HepG2 (cell line): ENCODE measurements at regions not wholly inside any gene's neighbourhood (a gene's known extent, or its start where the extent isn't known, plus 50 kb on each side); places are given as distances from the start of the nearest gene placed in this dataset.

ENCODE experiments used
- ATAC-seq: fragments of 200-7000 bp; cut with Tn5 transposase; 3 replicates; pipeline ENCODE4 v1.9.1; 2020; ENCODE audit warnings: mild to moderate bottlenecking, moderate library complexity
- BruUV-seq: library from RNA; stranded (reverse); fragments of 400-500 nt; replicated peaks from 2 replicates; lab custom pipeline; 2021; lab: Mats Ljungman, UMichigan
- CTCF ChIA-PET: fragments of 300-600 bp; formaldehyde crosslinking; extraction: SDS; loops from one replicate; lab custom pipeline; 2021; ENCODE audit warnings: low total read pairs, inconsistent platforms, low intra/inter-chr PET ratio; lab: Yijun Ruan, JAX
- POLR2A ChIA-PET: fragments of 350-600 bp; sonication (Branson Sonifier 250); formaldehyde crosslinking; loops from one replicate; lab custom pipeline; 2020; ENCODE audit warnings: antibody characterized with exemption, inconsistent platforms; lab: Yijun Ruan, JAX
- DNase-seq: peaks from one replicate; pipeline ENCODE4 v3.0.0-alpha.2; 2015; ENCODE audit warnings: low spot score
- FAIRE-seq: peaks from 3 replicates; lab custom pipeline; 2011; peaks lifted over from hg19 to GRCh38; lab: Jason Lieb, UNC
- H2AFZ ChIP-seq: one replicate; pipeline ENCODE4 v1.6.1; 2011; ENCODE audit warnings: low read length, inconsistent platforms
- H3K27ac ChIP-seq: fragments of 300-600 bp; 3 replicates; pipeline ENCODE4 v1.8.0; 2011; ENCODE audit warnings: mixed run types, mild to moderate bottlenecking, mixed read lengths, low read length, inconsistent platforms; ENCODE audit not compliant: insufficient read depth; ENCODE audit errors: extremely low read length
- H3K27me3 ChIP-seq, 2 experiments: fragments of 200-600 bp in 1 of 2; 2 replicates in 1 of 2; 3 replicates in 1 of 2; pipeline versions ENCODE4 v1.6.0 to v1.8.0; 2011; ENCODE audit warnings: low read length in 2 of 2, mild to moderate bottlenecking in 2 of 2, moderate library complexity in 2 of 2, inconsistent platforms in 1 of 2; ENCODE audit not compliant: insufficient read depth in 2 of 2, control insufficient read depth in 1 of 2
- H3K36me3 ChIP-seq, 2 experiments: fragments of 200-600 bp in 1 of 2; replicated peaks in 1 of 2; 2 replicates in 1 of 2; 3 replicates in 1 of 2; pipeline versions ENCODE4 v1.5.1 to v1.8.0; 2011; ENCODE audit warnings: low read length in 2 of 2, inconsistent platforms in 1 of 2; ENCODE audit not compliant: insufficient read depth in 2 of 2, control insufficient read depth in 1 of 2
- H3K4me1 ChIP-seq: 2 replicates; pipeline ENCODE4 v1.5.1; 2012; ENCODE audit warnings: low read length, inconsistent platforms; ENCODE audit not compliant: insufficient read depth
- H3K4me2 ChIP-seq: 2 replicates; pipeline ENCODE4 v1.6.0; 2011; ENCODE audit warnings: low read depth, low read length, inconsistent platforms
- H3K4me3 ChIP-seq, 3 experiments: fragments of 200-600 bp in 1 of 3; sonication (generic), shearing (Covaris generic) in 1 of 3; replicated peaks in 1 of 3; 2 replicates each; pipeline ENCODE4 v1.5.1; 2011 to 2016; ENCODE audit warnings: low read length in 3 of 3, inconsistent platforms in 2 of 3, low read depth in 2 of 3, mild to moderate bottlenecking in 2 of 3, control low read depth in 1 of 3, mixed read lengths in 1 of 3; ENCODE audit not compliant: insufficient read depth in 1 of 3
- H3K79me2 ChIP-seq: one replicate; pipeline ENCODE4 v1.6.1; 2011; ENCODE audit warnings: low read length, inconsistent platforms; ENCODE audit not compliant: insufficient read depth
- H3K9ac ChIP-seq: 2 replicates; pipeline ENCODE4 v1.6.0; 2011; ENCODE audit warnings: mild to moderate bottlenecking, low read depth, low read length, inconsistent platforms; ENCODE audit not compliant: insufficient read depth
- H3K9me3 ChIP-seq: 2 replicates; pipeline ENCODE4 v1.5.1; 2012; ENCODE audit warnings: mild to moderate bottlenecking, low read length
- H4K20me1 ChIP-seq: 2 replicates; pipeline ENCODE4 v1.6.0; 2011; ENCODE audit warnings: inconsistent platforms, mild to moderate bottlenecking, low read length, moderate library complexity; ENCODE audit not compliant: insufficient read depth
- ATAD3A ChIP-seq: sonication (generic); formaldehyde crosslinking; IDR thresholded peaks from 2 replicates; pipeline ENCODE4 v1.4.0; 2020; ENCODE audit warnings: missing genetic modification reagents
- CSRNP1 ChIP-seq: sonication (generic); formaldehyde crosslinking; IDR thresholded peaks from 2 replicates; pipeline ENCODE4 v1.8.1; 2023; ENCODE audit warnings: mild to moderate bottlenecking, missing genetic modification reagents
- FOSL1 ChIP-seq: sonication (generic); formaldehyde crosslinking; IDR thresholded peaks from 2 replicates; pipeline ENCODE4 v1.9.0; 2021; ENCODE audit warnings: missing genetic modification reagents, borderline replicate concordance
- FOXK2 ChIP-seq: fragments of 450-650 bp; IDR thresholded peaks from 2 replicates; pipeline ENCODE4 v1.6.1; 2016
- KDM2A ChIP-seq: sonication (generic); formaldehyde crosslinking; IDR thresholded peaks from 2 replicates; pipeline ENCODE4 v1.4.0; 2020; ENCODE audit warnings: low read depth, missing genetic modification reagents, borderline replicate concordance
- MXI1 ChIP-seq: IDR thresholded peaks from 3 replicates; pipeline ENCODE4 v1.6.1; 2012; ENCODE audit warnings: low read depth, low read length, inconsistent platforms, borderline replicate concordance
- MYC ChIP-seq: sonication (generic); formaldehyde crosslinking; IDR thresholded peaks from 2 replicates; pipeline ENCODE4 v1.9.0; 2021; ENCODE audit warnings: missing genetic modification reagents, borderline replicate concordance
- NFIB ChIP-seq: sonication (generic); formaldehyde crosslinking; IDR thresholded peaks from 2 replicates; pipeline ENCODE4 v1.9.0; 2021; ENCODE audit warnings: missing genetic modification reagents, mild to moderate bottlenecking, borderline replicate concordance
- RNF219 ChIP-seq: sonication (generic); formaldehyde crosslinking; IDR thresholded peaks from 2 replicates; pipeline ENCODE4 v1.5.0; 2020; ENCODE audit warnings: mild to moderate bottlenecking, missing genetic modification reagents
- SNAI1 ChIP-seq: sonication (generic); formaldehyde crosslinking; IDR thresholded peaks from 2 replicates; pipeline ENCODE4 v1.5.0; 2020; ENCODE audit warnings: mild to moderate bottlenecking, missing genetic modification reagents, borderline replicate concordance
- TAF15 ChIP-seq: fragments of 200-400 bp; formaldehyde crosslinking; IDR thresholded peaks from one replicate; pipeline ENCODE4 v1.6.1; 2018; ENCODE audit warnings: mild to moderate bottlenecking, low read depth, low read length; ENCODE audit not compliant: poor library complexity, severe bottlenecking
- TEAD2 ChIP-seq: sonication (generic); formaldehyde crosslinking; IDR thresholded peaks from 2 replicates; pipeline ENCODE4 v1.9.0; 2021; ENCODE audit warnings: missing genetic modification reagents
- ZBTB7B ChIP-seq: sonication (generic); formaldehyde crosslinking; IDR thresholded peaks from 2 replicates; pipeline ENCODE4 v1.4.0; 2020; ENCODE audit warnings: missing genetic modification reagents
- ZNF121 ChIP-seq: sonication (generic); formaldehyde crosslinking; IDR thresholded peaks from 2 replicates; pipeline ENCODE4 v1.5.0; 2020; ENCODE audit warnings: mild to moderate bottlenecking, missing genetic modification reagents
- ZNF598 ChIP-seq: sonication (generic); formaldehyde crosslinking; IDR thresholded peaks from 2 replicates; pipeline ENCODE4 v1.5.1; 2020; ENCODE audit warnings: mild to moderate bottlenecking, missing genetic modification reagents, borderline replicate concordance
- WGBS: methylation state at CpG from one replicate; pipeline ENCODE4 v1.1.6; 2017; ENCODE audit warnings: low lambda C conversion rate; 5-methylcytosine and 5-hydroxymethylcytosine counted together
- in situ Hi-C: cut with HindIII; loops from 2 replicates; pipeline ENCODE4 v1.10.0; 2017; ENCODE audit warnings: low pct_unique_long_range_greater_than_20kb; ENCODE audit not compliant: extremely low pct_ligation_motif_present
- intact Hi-C: fragments of 100-400 bp; cut with micrococcal nuclease; formaldehyde crosslinking; loops from one replicate; pipeline ENCODE4 v1.10.0; 2022; ENCODE audit not compliant: unreplicated experiment

GRCh38 chr12:65619018-65619417 lies 205.3 kb upstream of the HMGA2 start:
- Histone ChIP-seq H3K27me3 (peaks cover 0 to 7% of the 10 kb centered on the region in 2 experiments; a peak in 2 of 5 replicates), H3K36me3 (no peaks in the 10 kb centered on the region), H2AFZ (no peak overlapping the region), H3K9ac (no peak overlapping the region), H3K27ac (no peak overlapping the region), H3K4me3 (no peak overlapping the region), H3K4me2 (no peak overlapping the region)
- no peak for FAIRE-seq
- BruUV-seq = no TSS peak
- WGBS = 15% methylated on average over 4 of the region's 4 CpGs
- in situ Hi-C loops = loop anchor here (25.0 kb wide), 1 partner anchor 493 kb away; no protein-coding TSS in a partner anchor
- POLR2A ChIA-PET = no interaction called here
- no peak for ATAC-seq
- no peak for TF ChIP-seq RNF219 (CRISPR knock-in tag)
- no peak for TF ChIP-seq ZNF121
- TF ChIP-seq FOSL1 (CRISPR knock-in tag) = no peak
- no peak for TF ChIP-seq ATAD3A (CRISPR knock-in tag)
- no peak for TF ChIP-seq ZBTB7B (CRISPR knock-in tag)
- TF ChIP-seq TAF15 = no peak
- TF ChIP-seq ZNF598 (CRISPR knock-in tag) = no peak
- no peak for TF ChIP-seq KDM2A (CRISPR knock-in tag)
- no peak for TF ChIP-seq SNAI1 (CRISPR knock-in tag)
- no peak for TF ChIP-seq MYC
- TF ChIP-seq CSRNP1 (CRISPR knock-in tag) = no peak
- TF ChIP-seq NFIB (CRISPR knock-in tag) = no peak
- no peak for TF ChIP-seq MXI1
- TF ChIP-seq TEAD2 (CRISPR knock-in tag) = no peak
- TF ChIP-seq FOXK2 = no peak
- TF ChIP-seq, all 625 proteins: peak for 0
- Histone ChIP-seq H3K79me2 (no peaks in the 10 kb centered on the region), H3K9me3 (no peaks in the 10 kb centered on the region), H4K20me1 (no peaks in the 10 kb centered on the region), H3K4me1 (no peaks in the 10 kb centered on the region)
- CTCF ChIA-PET = no interaction called here
- DNase-seq = no peak
- intact Hi-C loops = no loop called here
